Pancreas (tissue), 10 donors: ENCODE measurements at regions not wholly inside any gene's neighbourhood (a gene's known extent, or its start where the extent isn't known, plus 50 kb on each side); places are given as distances from the start of the nearest gene placed in this dataset.

Experiments
- ATAC-seq, 4 donors: fragments of 200-7000 bp; cut with Tn5 transposase; one replicate each; pipeline versions ENCODE4 v1.8.0 to v1.9.1; 2020; ENCODE audit warnings: mild to moderate bottlenecking in 4 of 4, moderate library complexity in 4 of 4
- DNase-seq, 6 donors: peaks; one replicate each; pipeline ENCODE4 v3.0.0-alpha.2; 2020
- FAIRE-seq: peaks from 2 replicates; lab custom pipeline; 2012; peaks lifted over from hg19 to GRCh38; lab: Jason Lieb, UNC
- H3K27ac ChIP-seq, 4 donors: fragments of 200-600 bp; sonication (generic); 1 replicate in 3 of 4; 2 replicates in 1 of 4; pipeline versions ENCODE4 v1.5.0 to v1.8.0; 2020
- H3K27me3 ChIP-seq, 4 donors: fragments of 200-600 bp; one replicate each; pipeline ENCODE4 v1.8.0; 2021
- H3K36me3 ChIP-seq, 3 donors: fragments of 200-600 bp; sonication (generic) in 1 of 3; one replicate each; pipeline versions ENCODE4 v1.5.0 to v1.8.0; 2020 to 2021
- H3K4me1 ChIP-seq, 3 donors: fragments of 200-600 bp; one replicate each; pipeline ENCODE4 v1.8.0; 2021
- H3K4me3 ChIP-seq, 4 donors: fragments of 200-600 bp; sonication (generic) in 2 of 4; one replicate each; pipeline versions ENCODE4 v1.5.0 to v1.8.0; 2020 to 2021
- H3K9me3 ChIP-seq, 4 donors: fragments of 200-600 bp; one replicate each; pipeline ENCODE4 v1.8.0; 2021
- WGBS, 2 donors: extraction: QIAGEN DNeasy Blood & Tissue Kit; methylation state at CpG; one replicate each; pipeline ENCODE4 v1.1.7; 2013; 5-methylcytosine and 5-hydroxymethylcytosine counted together
- intact Hi-C, 3 donors: fragments of 100-400 bp; cut with DNase I; formaldehyde crosslinking; loops; one replicate each; pipeline versions ENCODE4 v1.11.1 to v1.14.2; 2022
- TF ChIP-seq, protein P1 (sequence below), 4 donors: fragments of 200-600 bp; sonication (generic) in 3 of 4; IDR thresholded peaks; one replicate each; pipeline versions ENCODE4 v1.5.0 to v1.8.0; 2021; ENCODE audit warnings: antibody characterized with exemption in 4 of 4
- donor health status: healthy with polysubstance abuse.
- donor health status: DM: no; HTN: no; CAD: no; lungs with moderate emphysema.
- donor health status: DM: no; HTN: no; CAD: no.
- donor health status: control.
- donor health status: control.
- donor health status: Bipolar disorder and iron deficiency.
- donor health status: DM: yes; HTN: yes; CAD: no.
- donor health status: DM: no; HTN: no; CAD: no.
- donor health status: DM: no; HTN: no; CAD: no.
- donor health status: DM: yes; HTN: yes; CAD: no.

DNA sequence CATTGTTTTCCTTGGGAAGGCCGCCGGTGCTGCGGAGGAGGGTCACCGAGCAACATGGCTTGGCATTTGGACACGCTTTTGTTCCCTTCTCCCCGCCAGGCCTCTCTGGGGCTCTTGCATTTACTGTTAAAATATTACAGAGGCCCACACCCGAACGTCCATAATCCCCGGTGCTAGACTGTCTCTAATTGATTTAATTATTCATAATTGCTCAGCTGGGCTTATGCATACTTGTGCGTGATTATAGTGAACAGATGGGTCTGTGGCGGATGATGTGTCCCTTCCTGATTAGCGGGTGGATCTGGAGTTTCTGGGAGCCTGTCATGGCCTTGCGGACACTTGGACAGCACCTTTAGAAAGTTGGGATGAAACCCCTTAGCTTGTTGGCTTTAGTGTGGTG is 100.2 kb upstream of the MSX1 start:
- 84% methylated on average over 13 of the region's 13 CpGs for WGBS, 2 donors
- no peaks in the 10 kb centered on the region for H3K9me3 ChIP-seq
- TF ChIP-seq, protein P1, sequence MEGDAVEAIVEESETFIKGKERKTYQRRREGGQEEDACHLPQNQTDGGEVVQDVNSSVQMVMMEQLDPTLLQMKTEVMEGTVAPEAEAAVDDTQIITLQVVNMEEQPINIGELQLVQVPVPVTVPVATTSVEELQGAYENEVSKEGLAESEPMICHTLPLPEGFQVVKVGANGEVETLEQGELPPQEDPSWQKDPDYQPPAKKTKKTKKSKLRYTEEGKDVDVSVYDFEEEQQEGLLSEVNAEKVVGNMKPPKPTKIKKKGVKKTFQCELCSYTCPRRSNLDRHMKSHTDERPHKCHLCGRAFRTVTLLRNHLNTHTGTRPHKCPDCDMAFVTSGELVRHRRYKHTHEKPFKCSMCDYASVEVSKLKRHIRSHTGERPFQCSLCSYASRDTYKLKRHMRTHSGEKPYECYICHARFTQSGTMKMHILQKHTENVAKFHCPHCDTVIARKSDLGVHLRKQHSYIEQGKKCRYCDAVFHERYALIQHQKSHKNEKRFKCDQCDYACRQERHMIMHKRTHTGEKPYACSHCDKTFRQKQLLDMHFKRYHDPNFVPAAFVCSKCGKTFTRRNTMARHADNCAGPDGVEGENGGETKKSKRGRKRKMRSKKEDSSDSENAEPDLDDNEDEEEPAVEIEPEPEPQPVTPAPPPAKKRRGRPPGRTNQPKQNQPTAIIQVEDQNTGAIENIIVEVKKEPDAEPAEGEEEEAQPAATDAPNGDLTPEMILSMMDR (IDR thresholded peaks at IDR 0.05) = no peak
- no peak for FAIRE-seq
- ATAC-seq = no peak
- no peak overlapping the region for H3K27ac ChIP-seq
- no peak overlapping the region for H3K4me3 ChIP-seq
- no peak for DNase-seq
- no peaks in the 10 kb centered on the region for H3K27me3 ChIP-seq
- no peaks in the 10 kb centered on the region for H3K36me3 ChIP-seq
- no peaks in the 10 kb centered on the region for H3K4me1 ChIP-seq
- intact Hi-C loops = no loop called here

DNA sequence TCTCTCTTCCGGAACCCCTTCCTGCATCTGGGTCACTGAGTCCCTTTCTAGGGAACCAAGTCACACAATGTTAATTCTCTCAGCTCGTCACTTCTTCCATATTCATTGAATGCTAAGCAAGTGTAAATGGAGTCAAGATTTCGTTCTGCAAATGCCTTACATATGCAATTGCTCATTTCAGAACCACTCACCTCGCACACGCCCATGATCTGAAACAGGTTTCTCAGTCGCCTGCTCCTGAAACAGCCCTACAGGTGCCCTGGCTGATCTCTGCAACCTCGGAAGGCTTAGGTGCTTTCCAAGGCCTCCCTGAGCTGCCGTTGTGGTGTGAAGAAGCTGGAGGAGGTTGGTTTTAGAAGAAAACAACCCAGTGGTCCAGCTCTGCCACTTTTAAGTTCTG is 100.8 kb upstream of the MSX1 start:
- H3K36me3 ChIP-seq = no peaks in the 10 kb centered on the region
- no peaks in the 10 kb centered on the region for H3K9me3 ChIP-seq
- WGBS, 2 donors = 76% methylated on average over 8 of the region's 8 CpGs
- no peak overlapping the region for H3K27ac ChIP-seq
- DNase-seq (no peak), ATAC-seq (no peak), FAIRE-seq (no peak)
- no peaks in the 10 kb centered on the region for H3K4me1 ChIP-seq
- intact Hi-C loops = no loop called here
- no peak overlapping the region for H3K4me3 ChIP-seq
- no peaks in the 10 kb centered on the region for H3K27me3 ChIP-seq
- TF ChIP-seq, protein P1 (IDR thresholded peaks at IDR 0.05) = no peak

DNA sequence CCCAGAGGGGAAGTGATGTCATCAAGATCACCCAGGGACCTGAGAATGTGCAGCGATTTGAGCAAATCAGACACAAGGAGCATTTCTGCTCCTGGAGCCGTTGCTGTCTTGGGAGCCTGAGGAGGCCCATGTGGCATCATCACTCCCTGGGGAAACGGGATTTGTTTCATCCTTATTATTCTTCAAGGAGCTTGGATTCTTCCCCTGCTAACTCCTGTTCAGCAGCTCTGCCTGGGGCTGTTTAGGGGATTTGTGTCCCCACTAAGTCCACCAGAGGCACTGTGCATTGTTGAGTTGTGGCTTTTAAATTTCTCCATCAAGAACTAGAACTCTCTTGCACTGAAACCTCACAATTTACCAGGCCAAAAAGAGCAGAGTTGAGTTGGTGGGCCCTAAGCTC is 104.2 kb upstream of the MSX1 start:
- Histone ChIP-seq H3K27me3 (no peaks in the 10 kb centered on the region), H3K36me3 (no peaks in the 10 kb centered on the region), H3K27ac (no peak overlapping the region), H3K9me3 (no peaks in the 10 kb centered on the region), H3K4me3 (no peak overlapping the region), H3K4me1 (no peaks in the 10 kb centered on the region)
- ATAC-seq (no peak), FAIRE-seq (no peak), DNase-seq (no peak)
- TF ChIP-seq, protein P1 (IDR thresholded peaks at IDR 0.05) = no peak
- intact Hi-C loops = no loop called here
- WGBS, 2 donors = 65 to 67% methylated on average over 3 of the region's 3 CpGs

DNA sequence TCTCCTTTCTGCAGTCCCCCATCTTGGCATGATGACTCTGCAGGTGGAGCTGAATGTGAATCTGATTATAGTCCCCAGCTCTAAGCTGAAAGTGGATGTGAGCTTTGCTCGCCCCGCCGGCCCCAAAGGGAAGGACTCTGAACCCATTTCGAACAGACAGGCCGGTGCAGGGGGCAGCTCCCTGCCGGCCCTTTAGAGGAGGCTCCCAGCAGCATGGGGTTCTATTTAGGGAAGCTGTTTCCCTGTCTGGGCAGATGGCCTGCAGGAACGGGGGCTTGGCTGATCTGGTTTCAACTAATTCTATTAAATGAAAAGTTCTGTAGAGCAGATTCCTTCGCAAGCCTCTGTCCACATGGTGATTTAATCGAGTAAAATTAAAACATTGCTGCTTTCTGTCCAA is 104.8 kb upstream of the MSX1 start:
- no peaks in the 10 kb centered on the region for H3K36me3 ChIP-seq
- WGBS, 2 donors = 46% methylated on average over 9 of the region's 9 CpGs

DNA sequence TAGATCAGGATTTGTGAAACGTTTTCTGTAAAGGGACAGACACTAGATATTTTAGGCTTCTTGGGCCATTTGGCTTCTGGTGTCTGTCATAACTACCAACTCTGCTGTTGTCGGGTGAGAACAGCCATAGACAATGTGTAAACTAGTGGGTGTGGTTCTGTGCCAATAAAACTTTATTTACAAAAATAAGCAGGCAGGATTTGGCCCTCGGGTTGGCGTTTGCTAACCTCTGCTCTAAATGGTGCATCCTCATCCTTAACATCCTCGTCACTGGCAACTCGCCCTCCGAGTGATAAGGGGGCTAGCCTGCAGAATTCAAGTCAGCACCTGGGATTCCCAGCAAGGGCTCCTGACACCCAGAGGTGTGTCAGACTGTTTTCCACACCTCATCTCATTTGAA is 105.8 kb upstream of the MSX1 start:
- no peaks in the 10 kb centered on the region for H3K9me3 ChIP-seq
- H3K4me3 ChIP-seq = no peak overlapping the region
- no peak for FAIRE-seq
- ATAC-seq = no peak
- no peak for DNase-seq
- no peak overlapping the region for H3K27ac ChIP-seq
- TF ChIP-seq, protein P1 (IDR thresholded peaks at IDR 0.05) = no peak
- intact Hi-C loops = no loop called here
- H3K27me3 ChIP-seq = no peaks in the 10 kb centered on the region
- H3K36me3 ChIP-seq = no peaks in the 10 kb centered on the region
- WGBS, 2 donors = 41 to 48% methylated on average over 7 of the region's 7 CpGs
- no peaks in the 10 kb centered on the region for H3K4me1 ChIP-seq

More for the DNA sequence above, 104.8 kb upstream of the MSX1 start:
- no peak overlapping the region for H3K27ac ChIP-seq
- intact Hi-C loops = no loop called here
- DNase-seq (no peak), ATAC-seq (no peak), FAIRE-seq (no peak)
- TF ChIP-seq, protein P1 (IDR thresholded peaks at IDR 0.05) = no peak
- H3K27me3 ChIP-seq = no peaks in the 10 kb centered on the region
- no peak overlapping the region for H3K4me3 ChIP-seq
- no peaks in the 10 kb centered on the region for H3K4me1 ChIP-seq
- no peaks in the 10 kb centered on the region for H3K9me3 ChIP-seq
